ENCODE measurements at regions not wholly inside any gene's neighbourhood (a gene's known extent, or its start where the extent isn't known, plus 50 kb on each side); places are given as distances from the start of the nearest gene placed in this dataset.

GRCh38 chr5:68456756-68457217, 241.2 kb downstream of the PIK3R1 start:
- no peaks in the 10 kb centered on the region for H3K4me1 ChIP-seq (ENCODE audit: control insufficient read depth in 1 of 2, insufficient read depth in 2 of 2, low read length in 2 of 2)
- H3K4me3 Mint-ChIP-seq, result no peak overlapping the region
- H3K4me2 ChIP-seq (replicated peaks; ENCODE audit: extremely low read depth, low read length, poor library complexity, severe bottlenecking), result no peak overlapping the region
- H3K9ac ChIP-seq (ENCODE audit: insufficient read depth, low read length, poor library complexity, severe bottlenecking), result no peak overlapping the region
- H3K4me1 Mint-ChIP-seq, result no peaks in the 10 kb centered on the region
- H3K27ac Mint-ChIP-seq, result no peak overlapping the region
- peaks cover 0 to 2% (median 2%) of the 10 kb centered on the region in 3 donors for H3K27me3 Mint-ChIP-seq (ENCODE audit: low read depth in 3 of 3)
- no peak overlapping the region for H3K27ac ChIP-seq (ENCODE audit: low read depth in 1 of 2, low read length in 2 of 2)
- H3K4me3 ChIP-seq (replicated peaks in 1 of 3; ENCODE audit: low read depth in 2 of 3, low read length in 3 of 3), result no peak overlapping the region
- no peaks in the 10 kb centered on the region for H3K36me3 ChIP-seq (replicated peaks in 1 of 2; ENCODE audit: control insufficient read depth in 1 of 2, insufficient read depth in 2 of 2, low read length in 2 of 2)
- TF ChIP-seq CTCF (IDR thresholded peaks at IDR 0.05), result no peak
- no peaks in the 10 kb centered on the region for H3K9me3 ChIP-seq (replicated peaks in 1 of 2; ENCODE audit: control insufficient read depth in 1 of 2, insufficient read depth in 1 of 2, low read length in 2 of 2)
- intact Hi-C loops (cut with micrococcal nuclease), result no loop called here
- no peak overlapping the region for H2AFZ ChIP-seq (ENCODE audit: insufficient read depth, low read depth, low read length, poor library complexity, severe bottlenecking)
- no peaks in the 10 kb centered on the region for H3K27me3 ChIP-seq (ENCODE audit: control insufficient read depth in 2 of 2, insufficient read depth in 2 of 2, low read length in 2 of 2)
- H4K20me1 ChIP-seq (ENCODE audit: insufficient read depth, low read length), result no peaks in the 10 kb centered on the region
- no peaks in the 10 kb centered on the region for H3K36me3 Mint-ChIP-seq
- H3K9me3 Mint-ChIP-seq, result peaks cover 0 to 6% (median 3%) of the 10 kb centered on the region in 7 donors
- peak in 1 of 3 donors; percentile 17 for DNase-seq
- 80% methylated on average over 1 of the region's 4 CpGs for WGBS (ENCODE audit: insufficient coverage)
- H3K79me2 ChIP-seq (ENCODE audit: insufficient read depth, low read length), result no peaks in the 10 kb centered on the region

GRCh38 chr5:68457285-68457684, 241.7 kb downstream of the PIK3R1 start:
- no peak overlapping the region for H3K27ac Mint-ChIP-seq

More at GRCh38 chr5:68457285-68457684, 241.7 kb downstream of the PIK3R1 start:
- Mint-ChIP-seq H3K9me3 (peaks cover 0 to 6% (median 3%) of the 10 kb centered on the region in 7 donors), H3K27me3 (ENCODE audit: low read depth in 3 of 3) (peaks cover 0 to 2% (median 2%) of the 10 kb centered on the region in 3 donors), H3K36me3 (no peaks in the 10 kb centered on the region), H3K4me3 (no peak overlapping the region), H3K4me1 (no peaks in the 10 kb centered on the region)
- H3K4me2 ChIP-seq (replicated peaks; ENCODE audit: extremely low read depth, low read length, poor library complexity, severe bottlenecking), result no peak overlapping the region
- no peaks in the 10 kb centered on the region for H3K4me1 ChIP-seq (ENCODE audit: control insufficient read depth in 1 of 2, insufficient read depth in 2 of 2, low read length in 2 of 2)
- H4K20me1 ChIP-seq (ENCODE audit: insufficient read depth, low read length), result no peaks in the 10 kb centered on the region
- no peaks in the 10 kb centered on the region for H3K36me3 ChIP-seq (replicated peaks in 1 of 2; ENCODE audit: control insufficient read depth in 1 of 2, insufficient read depth in 2 of 2, low read length in 2 of 2)
- no peak for DNase-seq
- H3K27me3 ChIP-seq (ENCODE audit: control insufficient read depth in 2 of 2, insufficient read depth in 2 of 2, low read length in 2 of 2), result no peaks in the 10 kb centered on the region
- no peaks in the 10 kb centered on the region for H3K9me3 ChIP-seq (replicated peaks in 1 of 2; ENCODE audit: control insufficient read depth in 1 of 2, insufficient read depth in 1 of 2, low read length in 2 of 2)
- intact Hi-C loops (cut with micrococcal nuclease), result no loop called here
- H2AFZ ChIP-seq (ENCODE audit: insufficient read depth, low read depth, low read length, poor library complexity, severe bottlenecking), result no peak overlapping the region
- H3K27ac ChIP-seq (ENCODE audit: low read depth in 1 of 2, low read length in 2 of 2), result no peak overlapping the region
- H3K4me3 ChIP-seq (replicated peaks in 1 of 3; ENCODE audit: low read depth in 2 of 3, low read length in 3 of 3), result no peak overlapping the region
- TF ChIP-seq CTCF (IDR thresholded peaks at IDR 0.05), result no peak
- no peak overlapping the region for H3K9ac ChIP-seq (ENCODE audit: insufficient read depth, low read length, poor library complexity, severe bottlenecking)
- no peaks in the 10 kb centered on the region for H3K79me2 ChIP-seq (ENCODE audit: insufficient read depth, low read length)
- WGBS (ENCODE audit: insufficient coverage), result 100% methylated on average over 6 of the region's 8 CpGs

Data from CD14-positive monocyte (primary cell).